Stimulated activated naive B cell treated with anti-CD40 and anti-IgM and Interleukin-4, amounts not matched to agents 10 μg/mL and 1 μg/mL and 100 μg/mL, for 72 hours (primary cell): ENCODE measurements at regions not wholly inside any gene's neighbourhood (a gene's known extent, or its start where the extent isn't known, plus 50 kb on each side); places are given as distances from the start of the nearest gene placed in this dataset.
A peak's percentile ranks its signal among the peaks of the same experiment; 100 is the strongest.

Experiments
- ATAC-seq, 2 donors: fragments of 150-1000 bp; cut with Tn5 transposase; replicated peaks; 2 replicates each; pipeline ENCODE4 v1.10.0; 2021; ENCODE audit warnings: moderate library complexity in 1 of 2
- DNase-seq: peaks from one replicate; pipeline ENCODE4 v3.0.0; 2021
- H3K27ac Mint-ChIP-seq: one replicate; pipeline ENCODE4 v1.8.0; 2022; ENCODE audit warnings: mild to moderate bottlenecking, mixed read lengths
- H3K27me3 Mint-ChIP-seq, 2 donors: one replicate each; pipeline ENCODE4 v1.8.0; 2022; ENCODE audit warnings: mixed read lengths in 2 of 2
- H3K36me3 Mint-ChIP-seq, 2 donors: one replicate each; pipeline ENCODE4 v1.8.0; 2022; ENCODE audit warnings: mixed read lengths in 2 of 2, mild to moderate bottlenecking in 1 of 2
- H3K4me1 Mint-ChIP-seq, 2 donors: one replicate each; pipeline ENCODE4 v1.8.0; 2022; ENCODE audit warnings: mixed read lengths in 2 of 2, mild to moderate bottlenecking in 1 of 2
- H3K4me3 Mint-ChIP-seq, 2 donors: one replicate each; pipeline ENCODE4 v1.8.0; 2022; ENCODE audit warnings: mild to moderate bottlenecking in 2 of 2, mixed read lengths in 2 of 2, moderate library complexity in 1 of 2
- H3K9me3 Mint-ChIP-seq, 2 donors: one replicate each; pipeline ENCODE4 v1.8.0; 2022; ENCODE audit warnings: mixed read lengths in 2 of 2, mild to moderate bottlenecking in 1 of 2

DNA sequence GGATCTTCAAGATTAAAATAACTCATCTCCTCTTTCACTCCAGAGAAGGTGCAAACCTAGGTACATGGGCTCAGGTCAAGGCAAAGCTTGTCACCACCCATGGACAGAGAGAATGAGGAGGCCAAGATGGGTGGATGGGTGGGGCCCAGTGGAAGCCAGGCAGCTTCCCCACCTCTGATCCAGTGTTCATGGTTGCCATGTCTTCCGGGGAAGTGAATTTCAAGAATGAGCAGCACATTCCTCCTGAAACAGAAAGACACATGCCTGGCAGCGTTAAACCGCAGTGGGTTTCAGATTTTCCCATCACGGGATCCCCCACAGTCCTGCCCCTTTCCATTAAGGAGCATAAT lies 301.7 kb downstream of the EIPR1 start:
- Mint-ChIP-seq H3K4me3 (no peak overlapping the region), H3K9me3 (no peaks in the 10 kb centered on the region), H3K36me3 (no peaks in the 10 kb centered on the region), H3K4me1 (no peaks in the 10 kb centered on the region), H3K27me3 (peaks cover 6 to 8% of the 10 kb centered on the region in 2 donors), H3K27ac (no peak overlapping the region)
- DNase-seq (no peak), ATAC-seq (no peak)

DNA sequence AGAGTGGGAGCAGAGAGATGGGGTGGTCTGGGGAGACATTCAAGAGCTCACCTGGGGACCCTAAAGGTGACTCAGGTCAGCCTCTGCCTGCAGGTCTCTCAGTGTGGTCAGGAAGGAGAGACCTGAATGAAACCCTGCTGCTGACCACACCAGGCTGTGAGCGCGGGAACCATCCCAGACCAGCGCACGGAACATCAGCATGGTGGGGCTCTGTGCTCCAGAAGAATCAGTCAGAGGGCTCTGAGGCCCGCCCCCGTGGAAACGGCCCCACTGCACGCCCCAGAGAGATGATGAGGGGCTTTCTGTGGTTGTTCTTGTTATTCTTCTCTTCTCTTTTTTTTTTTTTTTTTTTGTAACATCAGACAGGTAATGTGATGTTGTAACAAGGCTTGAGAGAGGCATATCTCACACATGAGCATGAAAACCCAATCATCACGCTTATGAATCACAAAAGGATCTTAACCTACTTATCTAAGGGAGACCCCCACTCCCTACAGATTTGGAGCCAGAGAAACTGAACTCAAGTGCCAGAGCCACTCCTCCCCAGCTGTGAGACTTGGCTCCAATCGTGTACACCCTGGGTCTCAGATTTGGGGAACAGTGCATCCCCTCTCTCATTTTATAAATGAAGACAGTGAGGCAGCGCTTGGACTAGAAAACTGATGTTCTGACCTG lies 302.2 kb downstream of the EIPR1 start:
- Mint-ChIP-seq H3K27me3 (peaks cover 1 to 2% of the 10 kb centered on the region in 2 donors), H3K4me1 (no peaks in the 10 kb centered on the region), H3K4me3 (no peak overlapping the region), H3K36me3 (no peaks in the 10 kb centered on the region), H3K27ac (no peak overlapping the region), H3K9me3 (no peaks in the 10 kb centered on the region)
- ATAC-seq: no peak
- DNase-seq: no peak

DNA sequence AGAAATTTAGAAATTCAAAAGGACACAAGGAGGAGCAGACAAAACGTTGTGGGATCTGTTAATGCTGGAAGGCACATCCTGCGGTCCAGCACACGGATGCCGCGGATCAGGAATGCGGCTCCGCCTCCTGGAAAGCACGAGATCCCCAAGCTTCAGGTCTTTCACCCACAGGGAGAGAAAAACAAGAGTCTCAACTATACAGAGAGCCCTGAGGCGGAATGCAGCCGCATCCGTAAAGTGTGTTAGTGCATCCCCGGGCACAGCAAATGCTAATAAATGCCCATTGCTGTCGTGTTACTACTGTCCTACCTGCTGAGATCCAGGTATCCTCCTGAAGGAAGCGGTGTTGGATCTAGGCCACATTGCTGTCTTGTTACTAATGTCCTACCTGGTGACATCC lies 303.9 kb downstream of the EIPR1 start:
- no peak overlapping the region for H3K4me3 Mint-ChIP-seq
- no peak for DNase-seq
- no peak for ATAC-seq
- no peaks in the 10 kb centered on the region for H3K36me3 Mint-ChIP-seq
- H3K9me3 Mint-ChIP-seq: no peaks in the 10 kb centered on the region
- no peak overlapping the region for H3K27ac Mint-ChIP-seq
- no peaks in the 10 kb centered on the region for H3K4me1 Mint-ChIP-seq
- H3K27me3 Mint-ChIP-seq: no peaks in the 10 kb centered on the region

DNA sequence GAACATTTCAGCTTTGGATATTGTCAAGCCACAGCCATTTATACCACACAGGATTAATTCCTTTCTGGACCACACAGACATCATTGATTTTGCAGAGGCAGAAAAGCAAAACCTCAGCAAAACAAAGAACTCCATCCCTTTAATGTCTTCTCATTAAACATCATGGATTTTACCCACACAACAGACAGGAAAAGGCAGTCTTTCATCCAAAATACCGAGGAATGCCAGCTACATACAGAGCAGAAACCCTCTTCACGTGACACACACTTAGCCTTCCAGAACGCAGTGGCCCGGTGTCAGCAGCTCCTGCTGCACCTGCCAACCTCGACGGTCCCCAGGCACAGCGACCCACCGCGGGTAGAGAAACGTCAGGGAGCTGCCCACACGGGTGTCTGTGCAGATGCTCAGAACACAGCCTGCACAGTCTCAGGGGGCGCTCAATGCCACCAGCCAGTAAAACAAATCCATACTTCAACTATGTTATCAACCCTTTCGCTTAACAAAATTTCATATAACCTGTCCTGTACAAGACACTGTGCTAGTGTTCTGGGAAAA lies 304.5 kb downstream of the EIPR1 start:
- H3K4me3 Mint-ChIP-seq: no peak overlapping the region
- DNase-seq (no peak), ATAC-seq (no peak)
- no peaks in the 10 kb centered on the region for H3K4me1 Mint-ChIP-seq
- peaks cover 1 to 2% of the 10 kb centered on the region in 2 donors for H3K9me3 Mint-ChIP-seq
- no peaks in the 10 kb centered on the region for H3K27me3 Mint-ChIP-seq
- H3K27ac Mint-ChIP-seq: no peak overlapping the region
- no peaks in the 10 kb centered on the region for H3K36me3 Mint-ChIP-seq

DNA sequence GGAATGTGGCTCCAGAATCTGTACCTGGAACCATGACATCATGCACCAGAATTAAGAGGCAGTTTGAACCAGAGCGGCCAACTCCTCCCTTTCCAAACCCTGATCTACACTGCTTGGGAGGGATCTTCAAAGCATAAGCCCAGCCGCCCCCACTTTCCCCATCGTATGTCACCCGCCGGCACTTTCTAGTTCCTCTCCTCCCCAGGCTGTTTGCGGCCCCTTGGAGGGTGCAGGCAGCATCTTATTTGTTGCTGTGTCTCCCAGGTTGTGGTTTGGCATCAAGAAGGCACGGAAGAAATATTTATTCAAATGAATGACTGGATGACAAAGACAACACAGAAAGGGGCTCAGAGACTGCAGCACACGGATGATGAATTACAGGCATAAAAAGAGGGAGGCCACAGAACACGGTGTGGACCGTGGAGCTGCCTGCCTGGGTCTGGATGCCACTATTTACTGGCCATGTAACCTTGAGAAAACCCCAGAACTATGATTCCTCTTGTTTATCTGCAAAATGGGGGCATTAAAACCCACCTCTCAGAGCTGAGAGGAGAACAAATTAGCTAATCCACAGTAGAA lies 305.8 kb downstream of the EIPR1 start:
- no peak overlapping the region for H3K4me3 Mint-ChIP-seq
- no peaks in the 10 kb centered on the region for H3K4me1 Mint-ChIP-seq
- H3K27me3 Mint-ChIP-seq: no peaks in the 10 kb centered on the region

DNA sequence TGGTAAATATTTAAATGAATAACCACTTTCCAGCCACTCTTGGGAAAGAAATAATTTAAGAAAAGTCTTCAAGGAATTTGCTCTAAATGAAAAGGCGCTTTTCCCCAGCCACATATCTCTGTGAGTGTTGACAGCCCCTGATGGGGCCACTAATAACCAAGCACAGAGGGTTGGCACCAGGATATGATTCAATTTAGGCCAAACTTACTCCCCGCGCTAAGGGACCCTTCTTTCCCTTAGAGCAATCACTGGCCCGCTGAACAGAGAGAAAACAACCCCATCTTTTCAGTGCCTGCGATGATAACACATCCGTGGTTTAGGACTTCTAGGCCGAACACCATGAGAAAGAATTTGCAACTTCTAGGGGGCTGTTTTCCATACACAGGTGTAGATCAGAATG lies 310.8 kb downstream of the EIPR1 start:
- Mint-ChIP-seq H3K36me3 (no peaks in the 10 kb centered on the region), H3K9me3 (peaks cover 5 to 6% of the 10 kb centered on the region in 2 donors), H3K4me3 (no peak overlapping the region), H3K27me3 (peaks cover 0 to 4% of the 10 kb centered on the region in 2 donors), H3K4me1 (no peaks in the 10 kb centered on the region), H3K27ac (no peak overlapping the region)
- ATAC-seq: no peak
- DNase-seq: no peak

More for the DNA sequence above, 305.8 kb downstream of the EIPR1 start:
- Mint-ChIP-seq H3K9me3 (peaks cover 2 to 3% of the 10 kb centered on the region in 2 donors), H3K36me3 (no peaks in the 10 kb centered on the region), H3K27ac (no peak overlapping the region)
- DNase-seq (no peak), ATAC-seq (no peak)

DNA sequence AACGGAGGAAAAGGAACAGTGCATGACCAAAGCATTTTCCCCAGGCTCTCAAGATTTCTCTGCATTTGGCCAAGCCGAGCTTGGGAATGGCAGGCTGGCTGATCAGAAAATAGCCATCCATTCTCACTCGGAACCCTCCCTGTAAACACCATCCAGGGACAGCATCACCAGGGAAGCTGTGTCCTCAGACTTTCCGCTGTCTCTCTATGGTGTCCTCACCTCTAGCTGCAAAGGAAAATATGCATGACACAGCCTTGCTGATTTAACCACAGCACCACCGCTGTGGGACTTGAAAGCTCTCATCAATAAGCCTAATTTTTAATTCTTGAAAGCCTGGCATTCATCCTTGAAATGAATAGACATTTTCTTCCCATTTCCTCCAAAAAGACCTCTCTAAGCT lies 311.7 kb downstream of the EIPR1 start:
- Mint-ChIP-seq H3K27ac (no peak overlapping the region), H3K9me3 (peaks cover 5 to 6% of the 10 kb centered on the region in 2 donors), H3K4me3 (no peak overlapping the region), H3K4me1 (no peaks in the 10 kb centered on the region), H3K27me3 (peaks cover 0 to 4% of the 10 kb centered on the region in 2 donors), H3K36me3 (no peaks in the 10 kb centered on the region)
- ATAC-seq (no peak), DNase-seq (no peak)

DNA sequence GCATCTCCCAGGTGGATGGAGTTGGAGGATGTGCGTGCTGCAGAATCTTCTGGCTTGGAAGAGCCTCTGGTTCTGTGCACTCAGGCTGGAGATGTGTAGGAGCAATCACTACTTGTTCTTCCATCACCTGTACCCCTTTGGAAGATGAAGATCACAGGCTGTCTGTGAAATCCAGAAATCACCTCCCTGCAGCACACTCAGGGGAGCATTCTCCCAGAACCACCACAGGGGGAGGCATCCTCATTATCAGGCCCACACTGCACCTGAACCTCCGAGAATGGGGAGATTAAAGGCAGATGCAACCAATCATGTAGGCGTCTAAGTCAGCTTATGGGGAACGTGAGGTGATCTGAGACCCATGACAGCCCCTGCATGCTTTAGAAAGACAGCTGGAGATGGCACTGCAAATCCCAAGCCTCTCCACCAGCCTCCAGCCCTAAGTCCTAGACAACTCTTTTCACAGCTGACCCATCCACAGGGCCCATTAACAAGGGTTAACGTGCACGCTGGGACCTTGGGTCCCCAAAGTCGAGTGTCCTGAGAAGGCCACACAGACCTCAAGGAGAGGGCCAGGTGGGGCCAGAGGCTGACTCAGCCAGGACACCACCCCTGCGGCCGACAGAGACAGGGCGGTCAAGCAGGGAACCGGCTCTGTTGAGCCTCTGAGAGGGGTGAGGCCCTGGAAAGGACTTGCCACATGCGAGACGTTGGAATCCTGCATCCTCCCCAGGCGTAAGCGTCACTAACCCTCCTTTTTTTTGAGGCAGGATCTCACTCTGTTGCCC lies 314.9 kb downstream of the EIPR1 start:
- ATAC-seq (peak in 1 of 2 donors; percentile 10), DNase-seq (no peak)
- H3K4me1 Mint-ChIP-seq: no peaks in the 10 kb centered on the region
- no peak overlapping the region for H3K4me3 Mint-ChIP-seq
- peaks cover 6% of the 10 kb centered on the region in 2 donors for H3K9me3 Mint-ChIP-seq
- peaks cover 0 to 4% of the 10 kb centered on the region in 2 donors for H3K27me3 Mint-ChIP-seq
- no peak overlapping the region for H3K27ac Mint-ChIP-seq
- H3K36me3 Mint-ChIP-seq: no peaks in the 10 kb centered on the region

DNA sequence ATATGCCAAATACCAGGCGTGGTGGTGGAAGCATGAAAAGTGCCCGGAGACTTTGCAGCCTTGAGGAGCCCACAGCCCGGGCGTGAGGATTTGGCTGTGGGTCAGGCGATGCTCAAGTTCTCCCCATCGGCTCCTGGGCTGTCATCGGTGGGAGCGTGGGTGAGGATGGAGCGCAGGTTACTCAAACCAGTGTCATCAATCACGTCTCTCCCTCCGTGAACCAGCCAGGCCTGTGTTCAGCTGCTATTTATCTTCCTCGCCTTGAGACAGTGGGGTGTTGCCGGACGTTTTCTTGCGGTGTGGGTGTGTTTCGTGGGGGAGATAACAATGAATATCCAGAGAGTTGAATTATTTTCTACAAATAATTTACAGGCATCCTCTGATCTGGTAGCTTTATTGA lies 317.6 kb downstream of the EIPR1 start:
- H3K27me3 Mint-ChIP-seq: peaks cover 0 to 4% of the 10 kb centered on the region in 2 donors
- peaks cover 10 to 13% of the 10 kb centered on the region in 2 donors for H3K9me3 Mint-ChIP-seq
- DNase-seq (no peak), ATAC-seq (no peak)
- H3K27ac Mint-ChIP-seq: no peak overlapping the region
- no peaks in the 10 kb centered on the region for H3K4me1 Mint-ChIP-seq
- no peaks in the 10 kb centered on the region for H3K36me3 Mint-ChIP-seq
- H3K4me3 Mint-ChIP-seq: no peak overlapping the region

DNA sequence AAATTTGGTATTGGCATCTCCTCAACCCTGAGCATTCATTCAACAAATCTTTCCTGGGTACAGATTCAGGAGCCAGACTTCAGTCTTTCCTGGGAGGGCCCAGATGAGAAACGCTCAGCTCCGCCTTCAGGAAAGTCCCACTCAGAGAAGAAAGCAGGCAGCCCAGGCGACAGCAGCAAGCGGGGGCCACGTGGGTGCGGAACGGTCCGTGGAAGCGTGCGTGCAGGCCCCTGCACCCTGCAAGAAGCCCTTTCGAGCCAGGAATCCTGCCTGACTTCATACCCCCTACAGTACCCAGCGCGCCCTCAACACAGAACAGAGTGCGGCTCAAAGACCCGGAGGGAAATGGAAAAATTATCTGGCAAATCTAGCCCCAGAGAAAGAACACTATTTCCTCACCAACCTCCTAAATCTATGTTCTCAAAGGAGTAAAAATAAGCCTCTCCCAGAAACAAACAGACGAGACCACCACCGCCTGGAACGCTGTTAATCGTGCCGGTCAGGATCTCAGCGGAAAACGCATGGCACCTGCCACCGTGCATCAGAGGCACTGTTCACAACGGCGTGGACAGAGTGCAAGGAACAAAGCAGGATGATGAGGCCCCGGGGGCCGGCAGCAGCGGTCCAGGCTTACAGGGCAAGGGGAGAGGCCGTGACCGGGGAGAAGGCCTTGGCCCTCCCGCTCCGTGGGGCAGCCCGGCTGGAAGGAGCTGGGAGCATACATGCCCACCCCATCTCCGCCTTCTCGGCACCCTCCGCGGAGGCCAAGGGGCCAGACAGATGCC lies 318.3 kb downstream of the EIPR1 start:
- H3K4me3 Mint-ChIP-seq: no peak overlapping the region
- ATAC-seq (no peak), DNase-seq (no peak)
- no peaks in the 10 kb centered on the region for H3K36me3 Mint-ChIP-seq
- H3K27me3 Mint-ChIP-seq: no peaks in the 10 kb centered on the region
- H3K4me1 Mint-ChIP-seq: no peaks in the 10 kb centered on the region
- H3K27ac Mint-ChIP-seq: no peak overlapping the region
- H3K9me3 Mint-ChIP-seq: peaks cover 7 to 9% of the 10 kb centered on the region in 2 donors

DNA sequence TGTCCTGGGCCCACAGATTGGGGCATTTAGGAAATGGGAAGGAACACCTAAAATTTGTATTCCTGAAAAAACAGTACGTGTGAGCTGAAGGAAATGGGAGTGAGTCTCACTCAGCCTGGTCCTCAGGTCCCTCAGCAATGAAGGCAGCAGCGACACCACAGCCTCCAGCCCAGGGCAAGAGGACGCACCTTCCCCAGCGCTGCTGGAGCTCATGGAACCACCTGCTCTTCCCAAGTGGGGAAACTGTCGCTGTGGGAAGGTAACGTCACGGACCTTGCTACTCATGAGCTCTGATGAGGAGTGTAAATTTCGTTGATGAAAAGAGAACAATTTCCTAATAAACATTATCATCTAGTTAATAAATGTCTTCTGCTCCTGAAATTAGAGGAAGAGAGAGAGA lies 323.6 kb downstream of the EIPR1 start:
- H3K36me3 Mint-ChIP-seq: no peaks in the 10 kb centered on the region
- peaks cover 7 to 9% of the 10 kb centered on the region in 2 donors for H3K9me3 Mint-ChIP-seq
- no peak overlapping the region for H3K27ac Mint-ChIP-seq
- H3K4me3 Mint-ChIP-seq: no peak overlapping the region
- no peaks in the 10 kb centered on the region for H3K27me3 Mint-ChIP-seq
- no peaks in the 10 kb centered on the region for H3K4me1 Mint-ChIP-seq
- ATAC-seq (no peak), DNase-seq (no peak)

DNA sequence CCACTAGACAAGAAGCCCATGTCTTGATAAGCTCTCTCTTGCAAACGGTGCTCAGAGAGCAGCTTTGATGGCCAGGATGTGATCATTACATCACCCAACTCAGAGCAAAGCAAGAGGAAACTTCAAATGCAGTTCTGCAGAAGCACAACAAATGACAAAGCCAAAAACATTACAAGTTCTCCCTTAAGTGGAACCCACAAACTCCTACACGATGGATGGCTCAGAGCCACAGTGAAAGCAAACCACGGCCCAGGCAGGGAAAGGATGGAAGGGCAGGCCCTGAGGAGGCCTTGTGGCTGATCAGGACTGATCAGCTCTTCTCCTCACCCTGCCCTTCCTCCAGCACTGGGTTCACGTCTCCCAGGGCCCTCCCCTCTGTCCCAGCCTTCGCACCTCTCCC lies 326.4 kb downstream of the EIPR1 start:
- Mint-ChIP-seq H3K9me3 (peaks cover 0 to 3% of the 10 kb centered on the region in 2 donors), H3K27me3 (no peaks in the 10 kb centered on the region), H3K36me3 (no peaks in the 10 kb centered on the region), H3K4me3 (no peak overlapping the region), H3K27ac (no peak overlapping the region), H3K4me1 (no peaks in the 10 kb centered on the region)
- DNase-seq (no peak), ATAC-seq (no peak)

DNA sequence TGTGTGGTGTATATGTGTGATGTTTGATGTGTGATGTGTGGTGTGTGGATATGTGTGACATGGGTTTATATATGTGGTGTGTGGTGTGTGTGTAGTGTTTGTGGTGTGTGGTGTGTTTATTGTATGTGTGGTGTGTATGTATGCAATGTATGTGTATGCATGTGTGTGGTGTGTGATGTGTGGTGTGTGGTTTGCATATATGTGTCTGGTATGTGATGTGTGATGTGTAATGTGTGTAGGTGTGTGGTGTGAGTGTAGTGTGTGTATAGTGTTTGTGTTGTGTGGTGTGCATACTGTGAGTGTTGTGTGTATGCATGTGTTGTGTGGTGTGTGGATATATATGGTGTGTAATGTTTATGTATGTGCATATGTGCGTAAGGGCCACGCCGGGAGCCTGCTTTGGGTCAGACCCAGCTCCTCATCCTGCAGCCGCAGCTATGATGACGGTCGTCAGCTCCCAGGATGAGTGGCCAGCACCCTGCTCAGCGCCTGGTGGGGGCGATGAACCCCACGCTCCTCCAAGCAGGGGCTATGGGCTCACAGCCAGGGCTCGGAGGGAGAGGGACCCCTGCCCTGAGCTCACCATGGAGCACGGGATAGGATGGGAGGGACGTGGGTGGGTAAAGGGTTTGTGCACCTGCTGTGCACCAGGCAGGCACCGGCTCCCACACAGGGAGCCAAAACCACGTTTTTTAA lies 331.3 kb downstream of the EIPR1 start:
- ATAC-seq: no peak

More for the DNA sequence above, 331.3 kb downstream of the EIPR1 start:
- H3K27me3 Mint-ChIP-seq: no peaks in the 10 kb centered on the region
- H3K27ac Mint-ChIP-seq: no peak overlapping the region
- DNase-seq: no peak
- no peak overlapping the region for H3K4me3 Mint-ChIP-seq
- no peaks in the 10 kb centered on the region for H3K36me3 Mint-ChIP-seq
- no peaks in the 10 kb centered on the region for H3K4me1 Mint-ChIP-seq
- no peaks in the 10 kb centered on the region for H3K9me3 Mint-ChIP-seq
